Endothelial cell of umbilical vein (primary cell): ENCODE measurements at regions not wholly inside any gene's neighbourhood (a gene's known extent, or its start where the extent isn't known, plus 50 kb on each side); places are given as distances from the start of the nearest gene placed in this dataset.

ENCODE experiments used
- BruUV-seq: library from RNA; stranded (reverse); fragments of 400-500 nt; replicated peaks from 2 replicates; lab custom pipeline; 2021; lab: Mats Ljungman, UMichigan
- CTCF ChIA-PET: fragments of 300-600, 350-600 bp; sonication (Branson Sonifier 250); formaldehyde crosslinking; loops from one replicate; lab custom pipeline; 2021; ENCODE audit warnings: antibody characterized with exemption, inconsistent platforms; lab: Charles Lee
- POLR2A ChIA-PET: fragments of 300-600, 350-600 bp; sonication (Branson Sonifier 250); formaldehyde crosslinking; loops from one replicate; lab custom pipeline; 2021; ENCODE audit warnings: antibody characterized with exemption, inconsistent platforms; lab: Charles Lee
- DNase-seq: peaks from one replicate; pipeline ENCODE4 v3.0.0-alpha.2; 2011; ENCODE audit warnings: low read depth, low spot score
- FAIRE-seq: peaks from 2 replicates; lab custom pipeline; 2011; peaks lifted over from hg19 to GRCh38; lab: Jason Lieb, UNC
- H2AFZ ChIP-seq: 2 replicates; pipeline ENCODE4 v1.6.0; 2012; ENCODE audit warnings: low read depth, low read length, control low read depth, inconsistent platforms
- H3K27ac ChIP-seq: 2 replicates; pipeline ENCODE4 v1.5.1; 2011; ENCODE audit warnings: low read depth, mild to moderate bottlenecking, control low read depth, low read length, moderate library complexity; ENCODE audit not compliant: insufficient read depth
- H3K27me3 ChIP-seq, 2 experiments: 2 replicates each; pipeline versions ENCODE4 v1.6.0 to v1.6.1; 2011; ENCODE audit warnings: low read length in 2 of 2, mixed read lengths in 1 of 2; ENCODE audit not compliant: control insufficient read depth in 2 of 2, insufficient read depth in 2 of 2
- H3K36me3 ChIP-seq, 2 experiments: 2 replicates in 1 of 2; 3 replicates in 1 of 2; pipeline ENCODE4 v1.5.1; 2011; ENCODE audit warnings: low read length in 2 of 2, mild to moderate bottlenecking in 1 of 2, moderate library complexity in 1 of 2; ENCODE audit not compliant: control insufficient read depth in 2 of 2, insufficient read depth in 2 of 2; ENCODE audit errors: extremely low read depth in 1 of 2
- H3K4me1 ChIP-seq: 3 replicates; pipeline ENCODE4 v1.5.1; 2011; ENCODE audit warnings: mild to moderate bottlenecking, low read length; ENCODE audit not compliant: control insufficient read depth, insufficient read depth; ENCODE audit errors: extremely low read depth
- H3K4me2 ChIP-seq: 2 replicates; pipeline ENCODE4 v1.6.1; 2011; ENCODE audit warnings: low read length, control low read depth, mixed read lengths; ENCODE audit not compliant: insufficient read depth
- H3K4me3 ChIP-seq, 3 experiments: fragments of 200-600 bp in 1 of 3; sonication (generic), shearing (Covaris generic) in 1 of 3; replicated peaks in 1 of 3; 2 replicates each; pipeline ENCODE4 v1.5.1; 2011 to 2016; ENCODE audit warnings: control low read depth in 3 of 3, low read length in 3 of 3, mild to moderate bottlenecking in 2 of 3, inconsistent platforms in 1 of 3, low read depth in 1 of 3, moderate library complexity in 1 of 3; ENCODE audit not compliant: insufficient read depth in 1 of 3
- H3K79me2 ChIP-seq: 2 replicates; pipeline ENCODE4 v1.6.0; 2012; ENCODE audit warnings: low read length, inconsistent platforms; ENCODE audit not compliant: control insufficient read depth, insufficient read depth
- H3K9ac ChIP-seq: replicated peaks from 2 replicates; pipeline ENCODE3; 2011; ENCODE audit warnings: low read length, control low read depth; ENCODE audit not compliant: insufficient read depth; ENCODE audit errors: extremely low read depth
- H3K9me1 ChIP-seq: replicated peaks from 3 replicates; pipeline ENCODE4 v1.6.0; 2011; ENCODE audit warnings: mild to moderate bottlenecking, low read length; ENCODE audit not compliant: control insufficient read depth, insufficient read depth; ENCODE audit errors: extremely low read depth
- H3K9me3 ChIP-seq: replicated peaks from 2 replicates; pipeline ENCODE4 v1.5.1; 2012; ENCODE audit warnings: low read length, inconsistent platforms; ENCODE audit not compliant: control insufficient read depth, insufficient read depth
- H4K20me1 ChIP-seq: replicated peaks from 2 replicates; pipeline ENCODE3; 2011; ENCODE audit warnings: mild to moderate bottlenecking, low read length; ENCODE audit not compliant: control insufficient read depth, insufficient read depth; ENCODE audit errors: extremely low read depth
- CTCF ChIP-seq, 2 donors: IDR thresholded peaks; 1 replicate in 1 of 2; 2 replicates in 1 of 2; pipeline ENCODE4 v1.5.1; 2011; ENCODE audit warnings: low read length in 2 of 2, mild to moderate bottlenecking in 2 of 2, moderate library complexity in 2 of 2, control low read depth in 1 of 2, inconsistent platforms in 1 of 2, low read depth in 1 of 2; ENCODE audit not compliant: insufficient read depth in 1 of 2; ENCODE audit errors: extremely low read depth in 1 of 2
- EZH2 ChIP-seq: IDR thresholded peaks from 2 replicates; pipeline ENCODE4 v1.6.1; 2012; ENCODE audit warnings: borderline replicate concordance, low read depth, mild to moderate bottlenecking, moderate library complexity, low read length, inconsistent platforms; ENCODE audit not compliant: severe bottlenecking
- FOS ChIP-seq: IDR thresholded peaks from 2 replicates; pipeline ENCODE4 v1.6.1; 2011; ENCODE audit warnings: mild to moderate bottlenecking, low read length, moderate library complexity, borderline replicate concordance; ENCODE audit not compliant: insufficient read depth
- GATA2 ChIP-seq: IDR thresholded peaks from 2 replicates; pipeline ENCODE4 v1.7.0; 2011; ENCODE audit warnings: low read depth, mild to moderate bottlenecking, moderate library complexity, mixed read lengths, low read length; ENCODE audit not compliant: insufficient read length, insufficient read depth
- JUN ChIP-seq: IDR thresholded peaks from 2 replicates; pipeline ENCODE4 v1.6.1; 2011; ENCODE audit warnings: borderline replicate concordance, low read depth; ENCODE audit not compliant: insufficient read length, insufficient read depth
- MAX ChIP-seq: IDR thresholded peaks from 2 replicates; pipeline ENCODE4 v1.6.1; 2011; ENCODE audit not compliant: insufficient read depth, insufficient read length
- MYC ChIP-seq: IDR thresholded peaks from one replicate; pipeline ENCODE4 v1.6.1; 2011; ENCODE audit warnings: mild to moderate bottlenecking, low read depth, low read length
- POLR2A ChIP-seq: IDR thresholded peaks from 2 replicates; pipeline ENCODE4 v1.6.1; 2012; ENCODE audit warnings: low read depth, mild to moderate bottlenecking, control low read depth, low read length
- POLR2AphosphoS5 ChIP-seq: IDR thresholded peaks from 2 replicates; pipeline ENCODE4 v1.6.1; 2012; ENCODE audit warnings: low read depth, mild to moderate bottlenecking, control low read depth, low read length, moderate library complexity; ENCODE audit not compliant: insufficient read depth
- dilution Hi-C: fragments of 300-500 bp; cut with MboI; formaldehyde crosslinking; loops from one replicate; pipeline ENCODE4 v1.15.0; 2019; ENCODE audit warnings: low sequenced_read_pairs; ENCODE audit not compliant: extremely low pct_ligation_motif_present
- intact Hi-C: fragments of 100-400 bp; cut with micrococcal nuclease; formaldehyde crosslinking; loops from one replicate; pipeline ENCODE4 v1.10.0; 2022

DNA sequence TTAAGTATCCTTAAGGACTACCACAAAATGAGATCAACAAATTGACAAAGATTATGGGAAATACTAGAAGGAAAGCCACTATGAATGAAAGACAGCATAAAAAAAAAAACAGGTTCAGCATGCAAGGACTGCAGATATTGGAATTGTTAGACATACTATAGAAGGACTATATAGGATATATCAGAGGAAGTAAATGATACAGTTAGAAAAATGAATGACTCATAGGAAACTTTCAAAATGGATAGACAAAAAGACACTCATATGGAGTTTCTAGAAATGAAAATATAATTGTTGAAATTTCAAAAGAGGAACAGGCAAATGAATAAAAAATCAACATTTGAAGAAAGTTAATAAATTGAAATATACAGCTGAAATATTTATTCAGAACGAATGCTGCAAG lies 180.6 kb downstream of the PLK2 start:
- H3K4me1 ChIP-seq: peaks cover 1% of the 10 kb centered on the region
- TF ChIP-seq GATA2 (no peak), FOS (no peak), JUN (no peak), POLR2A (no peak), MAX (no peak), MYC (no peak), CTCF (IDR thresholded peaks at IDR 0.05; ENCODE audit: extremely low read depth in 1 of 2, insufficient read depth in 1 of 2, low read depth in 1 of 2, low read length in 2 of 2) (no peak), POLR2AphosphoS5 (no peak), EZH2 (no peak)
- no peaks in the 10 kb centered on the region for H3K79me2 ChIP-seq
- H3K27me3 ChIP-seq: no peaks in the 10 kb centered on the region
- dilution Hi-C loops (no loop called here), intact Hi-C loops (no loop called here)
- no peak overlapping the region for H3K4me2 ChIP-seq
- ChIA-PET CTCF (no interaction called here), POLR2A (no interaction called here)
- DNase-seq (no peak), FAIRE-seq (no peak)
- no peak overlapping the region for H3K27ac ChIP-seq
- no peak overlapping the region for H3K9ac ChIP-seq
- H3K36me3 ChIP-seq: no peaks in the 10 kb centered on the region
- no peaks in the 10 kb centered on the region for H3K9me1 ChIP-seq
- no peaks in the 10 kb centered on the region for H4K20me1 ChIP-seq
- no peak overlapping the region for H3K4me3 ChIP-seq
- no peak overlapping the region for H2AFZ ChIP-seq
- BruUV-seq: no TSS peak
- H3K9me3 ChIP-seq: no peaks in the 10 kb centered on the region
